ENCODE measurements at regions not wholly inside any gene's neighbourhood (a gene's known extent, or its start where the extent isn't known, plus 50 kb on each side); places are given as distances from the start of the nearest gene placed in this dataset.
"Not testable (repeated sequence)": the region's sequence is repeated elsewhere in the genome, so short reads cannot be mapped to it uniquely, and the experiment has no call there.

DNA sequence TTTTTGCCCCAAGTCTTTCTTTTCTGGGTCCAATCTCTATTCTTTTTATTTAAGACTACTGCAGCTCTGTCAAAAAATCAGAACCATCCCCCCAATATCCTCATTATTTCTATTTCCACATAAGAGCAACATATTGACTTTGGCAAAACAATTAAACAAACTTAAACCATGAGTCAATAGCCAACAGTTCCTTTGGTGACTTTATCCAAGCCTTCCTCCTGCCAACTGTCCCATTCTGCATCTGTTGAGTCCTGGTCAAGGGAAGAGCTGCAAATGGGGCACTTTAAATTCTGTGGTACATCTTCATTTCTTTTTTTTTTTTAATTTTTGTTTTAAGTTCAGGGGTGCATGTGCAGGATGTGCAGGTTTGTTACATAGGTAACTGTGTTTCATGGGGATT lies 1875.0 kb upstream of the PCDH7 start:
- Histone ChIP-seq H3K4me1 (ENCODE audit: control insufficient read depth, insufficient read depth, low read length) (no peaks in the 10 kb centered on the region), H3K9me3 (ENCODE audit: control insufficient read depth, insufficient read depth, low read depth, low read length) (no peaks in the 10 kb centered on the region), H3K4me3 (ENCODE audit: low read depth in 2 of 2, low read length in 2 of 2) (no peak overlapping the region), H3K27me3 (ENCODE audit: control insufficient read depth, insufficient read depth, low read length) (no peaks in the 10 kb centered on the region), H3K36me3 (ENCODE audit: control insufficient read depth, insufficient read depth, low read length) (no peaks in the 10 kb centered on the region), H3K27ac (ENCODE audit: low read length) (no peak overlapping the region)
- ChIA-PET POLR2A (no interaction called here), CTCF (no interaction called here)
- no TSS peak for BruUV-seq (replicated peaks)
- DNase-seq (ENCODE audit: low read depth, low spot score) (no peak), ATAC-seq (no peak)
- in situ Hi-C loops (cut with HindIII; ENCODE audit: low pct_unique_long_range_greater_than_20kb, low sequenced_read_pairs): no loop called here
- intact Hi-C loops (cut with micrococcal nuclease; ENCODE audit: unreplicated experiment): no loop called here
- TF ChIP-seq POLR2AphosphoS5 (IDR thresholded peaks at IDR 0.05; ENCODE audit: low read depth, low read length) (no peak), TCF7L2 (IDR thresholded peaks at IDR 0.05; ENCODE audit: low read depth, low read length) (no peak), SIN3A (IDR thresholded peaks at IDR 0.05; ENCODE audit: borderline replicate concordance, insufficient read depth, low read depth, low read length) (no peak)
- TF ChIP-seq, protein P1, sequence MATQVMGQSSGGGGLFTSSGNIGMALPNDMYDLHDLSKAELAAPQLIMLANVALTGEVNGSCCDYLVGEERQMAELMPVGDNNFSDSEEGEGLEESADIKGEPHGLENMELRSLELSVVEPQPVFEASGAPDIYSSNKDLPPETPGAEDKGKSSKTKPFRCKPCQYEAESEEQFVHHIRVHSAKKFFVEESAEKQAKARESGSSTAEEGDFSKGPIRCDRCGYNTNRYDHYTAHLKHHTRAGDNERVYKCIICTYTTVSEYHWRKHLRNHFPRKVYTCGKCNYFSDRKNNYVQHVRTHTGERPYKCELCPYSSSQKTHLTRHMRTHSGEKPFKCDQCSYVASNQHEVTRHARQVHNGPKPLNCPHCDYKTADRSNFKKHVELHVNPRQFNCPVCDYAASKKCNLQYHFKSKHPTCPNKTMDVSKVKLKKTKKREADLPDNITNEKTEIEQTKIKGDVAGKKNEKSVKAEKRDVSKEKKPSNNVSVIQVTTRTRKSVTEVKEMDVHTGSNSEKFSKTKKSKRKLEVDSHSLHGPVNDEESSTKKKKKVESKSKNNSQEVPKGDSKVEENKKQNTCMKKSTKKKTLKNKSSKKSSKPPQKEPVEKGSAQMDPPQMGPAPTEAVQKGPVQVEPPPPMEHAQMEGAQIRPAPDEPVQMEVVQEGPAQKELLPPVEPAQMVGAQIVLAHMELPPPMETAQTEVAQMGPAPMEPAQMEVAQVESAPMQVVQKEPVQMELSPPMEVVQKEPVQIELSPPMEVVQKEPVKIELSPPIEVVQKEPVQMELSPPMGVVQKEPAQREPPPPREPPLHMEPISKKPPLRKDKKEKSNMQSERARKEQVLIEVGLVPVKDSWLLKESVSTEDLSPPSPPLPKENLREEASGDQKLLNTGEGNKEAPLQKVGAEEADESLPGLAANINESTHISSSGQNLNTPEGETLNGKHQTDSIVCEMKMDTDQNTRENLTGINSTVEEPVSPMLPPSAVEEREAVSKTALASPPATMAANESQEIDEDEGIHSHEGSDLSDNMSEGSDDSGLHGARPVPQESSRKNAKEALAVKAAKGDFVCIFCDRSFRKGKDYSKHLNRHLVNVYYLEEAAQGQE (IDR thresholded peaks at IDR 0.05; ENCODE audit: insufficient read depth in 1 of 2, low read depth in 2 of 2, low read length in 1 of 2): no peak
- TF ChIP-seq, protein P2, sequence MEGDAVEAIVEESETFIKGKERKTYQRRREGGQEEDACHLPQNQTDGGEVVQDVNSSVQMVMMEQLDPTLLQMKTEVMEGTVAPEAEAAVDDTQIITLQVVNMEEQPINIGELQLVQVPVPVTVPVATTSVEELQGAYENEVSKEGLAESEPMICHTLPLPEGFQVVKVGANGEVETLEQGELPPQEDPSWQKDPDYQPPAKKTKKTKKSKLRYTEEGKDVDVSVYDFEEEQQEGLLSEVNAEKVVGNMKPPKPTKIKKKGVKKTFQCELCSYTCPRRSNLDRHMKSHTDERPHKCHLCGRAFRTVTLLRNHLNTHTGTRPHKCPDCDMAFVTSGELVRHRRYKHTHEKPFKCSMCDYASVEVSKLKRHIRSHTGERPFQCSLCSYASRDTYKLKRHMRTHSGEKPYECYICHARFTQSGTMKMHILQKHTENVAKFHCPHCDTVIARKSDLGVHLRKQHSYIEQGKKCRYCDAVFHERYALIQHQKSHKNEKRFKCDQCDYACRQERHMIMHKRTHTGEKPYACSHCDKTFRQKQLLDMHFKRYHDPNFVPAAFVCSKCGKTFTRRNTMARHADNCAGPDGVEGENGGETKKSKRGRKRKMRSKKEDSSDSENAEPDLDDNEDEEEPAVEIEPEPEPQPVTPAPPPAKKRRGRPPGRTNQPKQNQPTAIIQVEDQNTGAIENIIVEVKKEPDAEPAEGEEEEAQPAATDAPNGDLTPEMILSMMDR (IDR thresholded peaks at IDR 0.05): no peak

DNA sequence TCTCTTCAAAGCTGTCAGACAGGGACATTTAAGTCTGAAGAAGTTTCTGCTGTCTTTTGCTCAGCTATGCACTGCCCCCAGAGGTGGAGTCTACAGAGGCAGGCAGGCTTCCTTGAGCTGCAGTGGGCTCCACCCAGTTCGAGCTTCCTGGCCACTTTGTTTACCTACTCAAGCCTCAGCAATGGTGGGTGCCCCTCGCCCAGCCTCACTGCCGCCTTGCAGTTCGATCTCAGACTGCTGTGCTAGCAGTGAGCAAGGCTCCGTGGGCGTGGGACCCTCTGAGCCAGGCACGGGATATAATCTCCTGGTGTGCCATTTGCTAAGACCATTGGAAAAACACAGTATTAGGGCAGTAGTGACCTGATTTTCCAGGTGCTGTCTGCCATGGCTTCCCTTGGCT lies 1863.1 kb upstream of the PCDH7 start:
- BruUV-seq (replicated peaks); in situ Hi-C loops (cut with HindIII; ENCODE audit: low pct_unique_long_range_greater_than_20kb, low sequenced_read_pairs); ATAC-seq; intact Hi-C loops (cut with micrococcal nuclease; ENCODE audit: unreplicated experiment); CTCF ChIA-PET; POLR2A ChIA-PET; H3K9me3 ChIP-seq (ENCODE audit: control insufficient read depth, insufficient read depth, low read depth, low read length); H3K27me3 ChIP-seq (ENCODE audit: control insufficient read depth, insufficient read depth, low read length); H3K4me3 ChIP-seq (ENCODE audit: low read depth in 2 of 2, low read length in 2 of 2); H3K4me1 ChIP-seq (ENCODE audit: control insufficient read depth, insufficient read depth, low read length); DNase-seq (ENCODE audit: low read depth, low spot score); H3K27ac ChIP-seq (ENCODE audit: low read length); H3K36me3 ChIP-seq (ENCODE audit: control insufficient read depth, insufficient read depth, low read length): not testable (repeated sequence)

DNA sequence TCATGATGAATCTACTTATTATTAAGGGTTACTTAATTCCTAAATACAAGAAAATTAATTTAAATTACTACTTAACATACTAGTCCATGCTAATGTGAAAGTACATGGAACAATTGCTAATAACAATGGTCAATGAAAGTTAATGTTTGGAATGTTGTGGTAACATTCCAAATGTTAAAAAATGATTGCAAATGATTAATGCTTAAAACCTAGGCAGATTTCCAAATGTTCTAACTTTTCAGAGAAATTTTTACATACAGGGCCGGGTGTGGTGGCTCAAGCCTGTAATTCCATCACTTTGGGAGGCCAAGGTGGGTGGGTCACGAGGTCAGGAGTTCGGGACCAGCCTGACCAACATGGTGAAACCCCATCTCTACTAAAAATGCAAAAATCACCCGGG lies 1851.3 kb upstream of the PCDH7 start:
- no peak overlapping the region for H3K27ac ChIP-seq (ENCODE audit: low read length)
- TF ChIP-seq TCF7L2 (IDR thresholded peaks at IDR 0.05; ENCODE audit: low read depth, low read length) (no peak), SIN3A (IDR thresholded peaks at IDR 0.05; ENCODE audit: borderline replicate concordance, insufficient read depth, low read depth, low read length) (no peak), POLR2AphosphoS5 (IDR thresholded peaks at IDR 0.05; ENCODE audit: low read depth, low read length) (no peak)
- TF ChIP-seq, protein P1 (IDR thresholded peaks at IDR 0.05; ENCODE audit: insufficient read depth in 1 of 2, low read depth in 2 of 2, low read length in 1 of 2): no peak
- TF ChIP-seq, protein P2 (IDR thresholded peaks at IDR 0.05): no peak

More for the DNA sequence above, 1851.3 kb upstream of the PCDH7 start:
- in situ Hi-C loops (cut with HindIII; ENCODE audit: low pct_unique_long_range_greater_than_20kb, low sequenced_read_pairs) (no loop called here), intact Hi-C loops (cut with micrococcal nuclease; ENCODE audit: unreplicated experiment) (no loop called here)
- CTCF ChIA-PET: no interaction called here
- Histone ChIP-seq H3K36me3 (ENCODE audit: control insufficient read depth, insufficient read depth, low read length) (no peaks in the 10 kb centered on the region), H3K4me3 (ENCODE audit: low read depth in 2 of 2, low read length in 2 of 2) (no peak overlapping the region), H3K9me3 (ENCODE audit: control insufficient read depth, insufficient read depth, low read depth, low read length) (no peaks in the 10 kb centered on the region), H3K4me1 (ENCODE audit: control insufficient read depth, insufficient read depth, low read length) (no peaks in the 10 kb centered on the region), H3K27me3 (ENCODE audit: control insufficient read depth, insufficient read depth, low read length) (no peaks in the 10 kb centered on the region)
- ATAC-seq (no peak), DNase-seq (ENCODE audit: low read depth, low spot score) (no peak)
- POLR2A ChIA-PET: no interaction called here
- no TSS peak for BruUV-seq (replicated peaks)

Measured in Panc1 (cell line).